Fibroblast of skin of right biceps (primary cell): ENCODE measurements at regions not wholly inside any gene's neighbourhood (a gene's known extent, or its start where the extent isn't known, plus 50 kb on each side); places are given as distances from the start of the nearest gene placed in this dataset.
"Not testable (repeated sequence)": the region's sequence is repeated elsewhere in the genome, so short reads cannot be mapped to it uniquely, and the experiment has no call there.

ENCODE experiments used
- DNase-seq: peaks from one replicate; pipeline ENCODE4 v3.0.0-alpha.2; 2013

DNA sequence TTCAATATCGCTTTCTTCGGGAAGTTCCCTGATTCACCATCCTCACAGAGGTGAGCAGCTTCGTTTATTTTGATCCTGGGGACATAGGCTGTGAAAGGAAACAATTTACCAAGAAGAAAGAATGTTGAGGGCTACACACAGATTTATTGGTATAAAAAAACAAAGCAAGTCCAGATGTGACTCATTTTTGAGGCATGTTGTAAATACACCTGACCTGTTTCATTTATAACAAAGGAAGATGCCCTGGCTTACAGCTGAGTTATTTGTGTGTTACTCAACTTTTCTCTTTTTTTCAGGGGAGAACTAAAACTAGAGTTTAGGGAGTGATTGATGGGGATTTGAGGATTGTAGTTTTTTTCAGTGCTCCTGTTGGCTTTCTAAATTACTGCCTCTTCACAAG lies 489.5 kb downstream of the CBLN4 start:
- DNase-seq: no peak

DNA sequence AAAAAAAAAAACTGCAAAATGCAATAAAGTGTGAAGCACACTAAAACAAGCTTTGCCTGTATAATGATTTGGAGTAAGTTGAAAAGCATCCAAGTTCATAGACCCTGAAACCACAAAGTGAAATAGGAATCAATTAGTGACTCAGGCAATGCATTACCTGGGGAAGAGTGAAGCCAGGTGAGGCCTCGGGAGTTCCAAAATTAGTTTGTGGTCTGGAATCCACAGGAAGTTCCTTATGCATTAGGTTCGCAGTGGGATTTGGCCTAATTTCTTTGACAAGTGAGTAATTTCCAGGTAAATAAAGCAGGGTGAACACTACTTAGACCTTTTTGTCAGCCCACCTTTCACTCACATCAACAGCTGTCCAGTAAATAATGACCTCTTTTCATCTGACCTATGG lies 490.8 kb downstream of the CBLN4 start:
- DNase-seq: no peak

DNA sequence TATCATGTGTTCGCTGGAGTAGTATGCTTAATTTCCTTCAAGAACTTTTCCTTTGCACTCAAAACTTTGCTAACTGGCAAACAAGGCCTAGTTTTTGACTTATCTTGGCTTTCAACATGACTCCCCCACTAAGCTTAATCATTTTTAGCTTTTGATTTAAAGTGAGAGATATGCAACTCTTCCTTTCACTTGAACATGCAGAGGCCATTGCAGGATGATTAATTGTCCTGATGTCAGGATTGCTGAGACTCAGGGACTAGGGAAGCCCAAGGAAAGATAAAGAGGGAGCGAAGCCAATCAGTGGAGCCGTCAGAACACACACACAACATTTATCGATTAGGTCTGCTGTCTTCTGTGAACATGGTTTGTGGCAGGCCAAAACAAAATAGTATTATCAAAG lies 491.4 kb downstream of the CBLN4 start:
- no peak for DNase-seq

DNA sequence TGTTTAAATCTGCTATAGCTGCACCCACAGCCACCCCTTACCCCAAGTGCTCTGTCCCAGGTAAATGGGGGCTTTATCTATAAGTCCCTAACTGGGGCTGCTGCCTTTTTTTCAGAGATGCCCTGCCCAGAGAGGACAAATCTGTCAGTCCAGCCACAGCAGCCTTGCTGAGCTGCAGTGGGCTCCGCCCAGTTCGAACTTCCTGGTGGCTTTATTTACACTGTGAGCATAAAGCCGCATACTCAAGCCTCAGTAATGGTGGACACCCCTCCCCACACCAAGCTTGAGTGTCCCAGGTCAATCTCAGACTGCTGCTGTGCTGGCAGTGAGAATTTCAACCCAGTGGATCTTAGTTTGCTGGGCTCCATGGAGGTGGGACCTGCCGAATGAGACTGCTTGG lies 505.2 kb downstream of the CBLN4 start:
- DNase-seq: no peak

DNA sequence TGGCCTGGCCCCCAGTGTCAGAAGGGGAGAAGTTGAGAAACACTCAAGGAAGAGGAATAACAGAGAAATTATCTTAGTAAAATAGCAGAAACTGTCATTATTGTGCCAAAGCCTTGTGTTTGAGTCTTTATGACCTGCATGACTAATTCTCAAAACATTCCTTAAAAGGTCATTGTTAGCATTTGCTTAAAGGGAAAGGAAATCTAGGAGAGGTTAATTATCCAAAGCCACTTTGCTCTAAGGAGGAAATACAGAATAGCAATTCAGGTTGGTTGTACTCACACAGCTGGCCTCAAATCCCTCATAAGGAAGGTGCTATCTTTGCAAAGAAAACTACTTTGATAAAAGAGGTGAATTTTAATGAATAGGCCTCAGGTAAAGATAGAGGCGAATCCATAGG lies 516.7 kb downstream of the CBLN4 start:
- DNase-seq: no peak

DNA sequence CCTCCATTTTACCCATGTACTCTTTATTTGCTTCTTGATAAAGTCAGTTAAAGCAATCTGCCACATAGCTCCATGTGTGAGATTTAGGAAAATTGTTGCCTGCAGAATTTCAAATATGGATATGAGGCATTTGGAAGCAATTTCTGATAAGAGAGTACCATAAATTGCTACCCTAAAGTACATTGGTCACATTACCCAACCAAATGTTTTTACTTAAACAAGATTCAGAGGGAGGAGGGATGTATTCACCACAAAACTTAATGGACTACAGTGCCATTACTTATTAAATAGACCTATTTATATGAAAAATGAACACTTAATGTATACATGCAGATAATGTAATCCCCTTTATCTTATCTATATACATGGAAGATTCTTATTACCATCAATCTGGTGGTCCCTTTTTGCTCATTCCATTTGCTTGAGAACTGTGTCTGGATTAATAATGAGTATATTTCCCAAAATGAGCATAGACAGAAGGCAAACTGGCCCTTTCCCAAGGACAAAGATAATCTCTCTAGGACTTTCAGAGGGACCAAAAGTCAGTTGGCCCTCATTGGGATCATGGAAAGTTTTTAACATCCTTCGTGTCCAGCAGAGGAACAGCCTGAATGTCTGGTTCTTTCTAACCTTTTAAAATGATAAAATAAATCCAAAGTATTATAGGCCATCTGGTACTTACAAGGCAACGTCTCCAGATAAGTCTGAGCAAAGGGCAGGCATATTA lies 526.4 kb downstream of the CBLN4 start:
- DNase-seq: no peak

DNA sequence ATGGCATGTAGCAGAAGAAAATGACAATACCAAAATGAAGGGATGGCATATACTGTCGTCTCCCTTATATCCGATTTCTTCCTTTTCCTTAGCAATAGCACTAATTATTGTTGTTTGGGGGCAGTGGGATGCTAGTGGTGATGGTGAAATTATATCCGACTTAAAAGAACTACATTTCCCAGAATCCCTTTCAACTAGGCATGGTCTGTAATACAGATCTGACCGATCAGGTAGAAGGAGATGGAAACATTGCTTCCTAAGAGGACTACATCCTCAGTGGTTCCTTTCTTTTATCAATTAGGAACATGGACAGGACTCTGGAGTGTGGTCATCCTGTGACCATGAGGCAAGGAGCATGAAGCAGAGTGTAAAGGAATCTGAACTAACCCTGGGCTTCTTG lies 532.6 kb downstream of the CBLN4 start:
- no peak for DNase-seq

DNA sequence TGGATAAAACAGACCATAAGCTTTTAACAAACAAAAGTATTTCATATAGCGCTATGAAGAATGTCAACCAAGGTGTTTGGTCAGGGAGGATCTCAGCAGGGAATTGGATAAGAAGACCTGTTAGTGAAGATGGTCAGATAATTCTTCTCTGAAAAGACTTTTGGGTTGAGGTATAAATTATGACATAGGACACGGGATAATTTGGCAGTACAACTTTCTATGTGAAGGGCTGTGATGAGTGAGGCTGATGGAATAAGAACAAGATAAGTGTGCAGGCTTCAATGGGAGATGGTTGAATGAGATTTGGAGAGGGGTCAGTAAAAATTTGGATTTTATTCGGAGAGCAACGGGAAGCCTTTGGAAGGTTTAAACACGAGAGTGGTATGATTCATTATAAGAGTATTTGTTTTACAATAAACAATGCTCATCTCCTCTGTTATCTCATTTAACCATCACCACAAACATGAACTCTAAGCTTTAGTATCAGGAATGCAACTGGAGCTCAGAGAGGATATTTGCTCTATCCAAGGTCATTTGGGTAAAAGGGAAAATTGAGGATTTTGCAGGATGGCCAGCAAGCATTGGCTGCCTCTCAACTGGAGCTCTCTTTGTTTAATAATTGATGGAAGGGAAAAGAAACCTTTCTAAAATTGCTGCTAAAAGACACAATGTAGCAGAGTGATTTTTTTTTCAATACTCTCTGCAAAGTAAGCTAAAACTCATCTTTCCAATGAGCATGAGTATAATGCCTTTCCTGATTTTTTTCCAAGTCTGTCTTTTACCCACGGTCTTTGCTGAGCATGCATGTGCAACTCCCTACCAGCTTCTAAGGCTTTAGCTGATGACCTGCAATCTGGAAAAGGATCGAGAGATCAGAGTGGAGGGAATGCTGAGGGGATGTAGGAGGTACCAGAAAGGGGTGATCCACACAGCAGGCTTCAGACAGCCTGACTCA lies 534.0 kb downstream of the CBLN4 start:
- DNase-seq: no peak

DNA sequence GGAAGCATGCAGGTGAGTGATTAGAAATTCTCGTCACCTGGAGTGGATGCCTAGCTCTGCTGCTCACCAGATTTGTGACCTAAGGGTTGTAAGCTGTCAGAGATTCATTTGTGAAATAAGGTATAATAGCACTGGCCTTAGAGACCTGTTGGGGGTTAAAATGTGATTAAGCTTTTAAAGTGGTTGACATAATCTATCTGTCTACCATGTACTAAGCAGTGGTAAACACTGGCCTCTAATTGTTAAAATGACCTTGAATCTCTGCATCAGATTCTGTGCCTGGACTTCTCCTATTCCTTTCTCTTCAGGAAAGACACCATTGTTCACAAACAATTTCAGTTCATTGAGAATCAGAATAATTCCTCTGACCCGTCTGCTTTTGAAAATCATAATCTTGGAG lies 536.2 kb downstream of the CBLN4 start:
- no peak for DNase-seq

DNA sequence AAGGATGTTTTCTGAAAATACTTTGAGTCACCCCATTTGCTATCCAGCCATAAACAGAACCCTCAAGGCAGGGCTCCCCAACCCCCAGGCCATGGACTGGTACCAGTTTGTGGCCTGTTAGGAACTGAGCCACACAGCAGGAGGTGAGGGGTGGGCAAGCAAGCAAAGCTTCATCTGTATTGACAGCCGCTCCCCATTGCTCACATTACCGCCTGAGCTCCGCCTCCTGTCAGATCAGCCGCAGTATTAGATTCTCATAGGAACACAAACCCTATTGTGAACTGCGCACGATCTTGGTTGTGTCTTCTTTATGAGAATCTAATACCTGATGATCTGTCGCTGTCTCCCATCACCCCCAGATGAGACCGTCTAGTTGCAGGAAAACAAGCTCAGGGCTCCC lies 543.8 kb downstream of the CBLN4 start:
- DNase-seq: no peak

DNA sequence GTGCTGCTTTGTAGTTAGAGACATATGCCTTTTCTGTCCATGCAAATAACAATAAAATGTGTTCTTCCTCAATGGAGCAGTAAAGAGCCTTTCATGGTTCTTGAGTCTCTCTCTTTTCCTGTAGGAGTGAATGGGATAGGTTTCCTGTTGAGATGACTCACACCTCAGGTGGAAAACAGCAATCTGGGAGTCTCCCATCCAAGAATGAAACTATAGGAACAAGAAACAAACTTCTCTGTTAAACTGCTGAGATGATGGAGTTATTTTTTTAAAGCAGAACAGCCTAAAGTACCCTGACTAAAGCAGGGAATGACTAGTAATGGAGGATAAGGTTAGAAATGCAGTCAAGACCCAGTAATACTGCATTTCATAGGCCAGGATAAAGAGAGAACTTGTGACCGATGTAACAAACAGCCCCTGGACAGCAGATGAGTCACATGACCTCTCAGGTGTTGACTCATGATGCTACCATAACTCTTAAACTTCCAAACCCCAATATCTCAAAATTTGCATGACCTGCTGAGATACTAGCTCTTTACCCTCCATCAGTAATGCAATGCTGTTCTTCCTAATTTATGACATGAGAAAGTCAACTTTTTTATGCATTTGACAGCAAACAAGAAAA lies 548.9 kb downstream of the CBLN4 start:
- DNase-seq: no peak

DNA sequence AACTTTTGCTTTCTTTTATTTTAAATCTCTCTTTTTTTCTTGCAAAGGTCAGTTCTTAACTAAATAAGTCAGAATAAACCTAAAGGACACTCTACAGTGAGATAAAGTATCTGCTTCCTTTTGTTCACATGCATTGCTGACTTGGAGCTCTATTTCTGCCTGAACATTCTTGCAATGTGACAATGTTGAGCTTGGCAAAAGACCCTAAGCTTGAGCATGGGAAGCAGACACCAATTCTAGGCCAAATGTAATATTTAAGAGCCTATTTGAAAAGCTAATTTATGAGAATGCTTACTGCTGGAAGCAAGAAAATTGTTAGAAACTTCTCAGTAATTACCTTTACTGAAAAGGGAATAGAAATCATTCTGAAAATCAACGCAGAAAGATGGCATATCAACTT lies 556.2 kb downstream of the CBLN4 start:
- no peak for DNase-seq

DNA sequence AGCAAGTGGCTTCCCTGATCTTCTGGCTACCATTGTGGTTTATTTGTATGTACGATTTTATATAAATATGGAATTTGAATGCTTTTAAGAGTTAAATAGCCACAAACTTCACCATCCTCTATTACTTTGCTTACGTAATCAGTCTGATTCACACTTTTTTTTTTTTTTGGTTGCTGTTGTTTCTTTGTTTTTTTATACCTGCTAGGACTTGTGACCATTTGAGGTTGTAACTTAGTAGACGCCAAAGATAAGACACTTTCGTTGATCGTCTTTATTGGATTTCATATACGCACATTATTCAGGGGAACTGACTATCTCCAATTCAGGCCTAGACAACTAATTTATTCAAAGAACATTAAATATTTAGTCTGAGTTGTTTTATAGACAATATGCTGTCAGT lies 559.0 kb downstream of the CBLN4 start:
- DNase-seq: no peak

DNA sequence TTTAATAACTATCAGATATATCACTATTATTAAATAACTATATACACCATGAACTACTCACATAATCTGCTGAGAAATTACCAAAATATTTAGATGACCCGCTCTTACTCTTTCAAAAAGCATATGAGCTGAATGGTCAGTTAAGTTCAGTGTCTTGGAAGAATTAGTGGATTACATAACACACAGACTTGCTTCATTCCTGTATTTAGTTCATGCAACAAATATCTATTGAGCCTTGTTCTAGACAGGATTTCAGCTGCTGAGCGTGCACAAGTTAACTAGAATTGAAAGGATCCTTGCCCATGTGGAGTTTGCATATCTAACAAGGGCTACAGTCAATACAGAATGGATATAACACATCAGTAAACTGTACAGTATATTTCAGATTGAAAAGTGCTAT lies 566.2 kb downstream of the CBLN4 start:
- no peak for DNase-seq

DNA sequence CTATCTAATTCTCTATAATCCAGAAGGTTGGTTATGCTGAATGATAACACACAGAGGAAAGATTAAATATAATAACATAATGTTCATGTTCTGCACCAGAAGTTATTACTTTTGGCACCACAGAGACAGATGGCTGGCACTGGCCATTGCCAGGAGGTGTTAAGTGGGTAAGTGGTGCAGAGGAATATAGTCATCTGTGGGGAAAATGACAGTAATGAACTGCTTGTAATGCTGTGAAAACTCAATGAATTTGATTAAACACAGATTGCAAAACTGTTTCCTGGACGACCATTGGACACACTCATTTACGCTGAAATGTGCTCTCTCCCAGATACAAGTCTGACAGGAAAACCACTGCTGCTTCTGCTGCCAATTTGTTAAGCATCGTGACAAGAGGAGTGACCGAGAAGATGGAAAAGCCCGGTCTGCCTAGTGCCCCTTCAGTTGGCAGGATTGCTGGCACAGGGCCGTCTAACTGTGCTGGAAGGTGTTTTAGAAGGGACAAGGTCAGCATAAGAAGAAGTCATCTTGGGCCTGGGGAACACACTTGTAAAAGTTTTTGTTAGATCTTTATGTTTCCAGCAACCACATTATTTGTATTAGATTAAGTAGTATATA lies 567.4 kb downstream of the CBLN4 start:
- no peak for DNase-seq

DNA sequence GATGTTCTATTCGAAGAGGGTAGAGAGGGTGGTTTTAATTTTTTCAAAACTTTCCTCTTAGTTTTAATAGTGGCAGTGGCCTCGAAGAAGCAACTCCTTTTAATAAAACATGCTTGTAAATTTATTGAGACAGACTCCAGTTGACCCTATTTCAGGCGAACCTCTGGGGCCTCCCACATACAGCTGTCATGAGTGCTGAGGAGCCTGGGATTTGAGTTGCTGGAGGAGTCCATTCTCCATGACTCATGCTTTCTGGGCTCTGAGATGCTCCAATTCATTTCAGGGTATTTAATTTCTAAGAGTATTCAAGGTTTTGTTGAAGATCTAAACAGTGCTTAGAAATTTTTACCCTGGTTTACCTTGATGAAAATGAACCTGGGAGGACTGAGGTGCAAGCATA lies 580.4 kb downstream of the CBLN4 start:
- DNase-seq: no peak

DNA sequence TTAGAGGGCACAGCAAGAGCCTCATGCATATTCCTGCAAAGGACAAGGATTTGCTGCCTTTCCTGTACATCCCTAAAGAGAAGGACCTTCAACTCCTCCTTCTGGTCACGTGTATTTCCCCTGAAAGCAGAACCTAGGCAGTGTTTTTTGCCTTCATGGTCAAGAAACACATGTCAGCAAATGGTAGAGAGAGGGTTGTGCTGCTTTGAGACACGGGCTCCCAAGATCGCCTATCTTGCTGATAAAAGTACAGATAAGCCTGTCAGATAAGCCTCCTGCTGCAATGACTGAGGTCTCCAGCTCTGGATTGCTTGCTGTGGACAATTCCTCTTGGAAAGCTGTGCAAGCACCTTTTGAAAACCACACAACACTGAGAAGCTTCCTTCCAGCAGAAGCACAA lies 580.8 kb downstream of the CBLN4 start:
- DNase-seq: no peak

DNA sequence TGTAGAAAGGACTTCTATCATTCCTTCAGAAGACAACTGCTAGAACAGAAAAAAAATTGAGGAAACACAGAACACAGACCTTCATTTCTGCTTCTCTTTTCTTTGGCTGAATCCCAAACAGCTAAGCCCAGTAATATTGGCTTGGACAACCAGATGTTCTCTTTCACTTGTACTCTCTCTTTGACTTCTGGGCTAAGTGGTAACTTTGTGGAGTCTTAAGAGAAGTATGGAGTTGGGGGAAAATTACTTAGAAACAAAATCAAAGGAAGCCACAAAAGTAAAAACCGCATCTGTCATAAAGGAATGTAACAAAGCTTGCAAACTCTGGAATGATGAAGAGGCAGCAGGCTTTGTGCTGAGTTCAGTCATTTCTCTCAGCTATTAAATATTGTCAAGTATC lies 587.5 kb downstream of the CBLN4 start:
- no peak for DNase-seq

DNA sequence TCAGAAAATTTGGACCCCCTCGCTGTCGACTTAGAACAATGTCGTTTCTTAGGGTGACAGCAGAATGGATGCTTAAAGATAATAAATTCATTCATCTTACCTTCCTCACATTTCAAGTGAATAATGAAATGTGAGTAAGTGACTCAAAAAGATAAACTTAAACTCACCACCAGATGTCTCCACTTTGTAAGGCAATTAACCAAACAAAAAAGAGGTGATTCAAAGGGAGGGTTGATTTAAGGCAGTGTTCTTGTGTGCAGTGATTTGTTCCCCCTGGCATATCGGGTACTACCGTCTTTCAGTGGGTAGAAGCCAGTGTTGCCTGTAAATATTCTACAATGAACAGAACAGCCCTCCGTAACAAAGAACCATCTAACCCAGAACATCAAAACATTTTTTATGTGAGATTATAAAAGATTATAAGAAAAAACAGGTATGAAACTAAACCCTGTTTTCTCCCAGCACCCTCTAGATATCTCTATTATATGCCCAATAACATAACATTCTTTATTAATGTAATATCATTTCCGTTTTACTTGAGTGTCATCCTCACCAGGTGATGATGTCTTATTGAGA lies 589.7 kb downstream of the CBLN4 start:
- DNase-seq: no peak

DNA sequence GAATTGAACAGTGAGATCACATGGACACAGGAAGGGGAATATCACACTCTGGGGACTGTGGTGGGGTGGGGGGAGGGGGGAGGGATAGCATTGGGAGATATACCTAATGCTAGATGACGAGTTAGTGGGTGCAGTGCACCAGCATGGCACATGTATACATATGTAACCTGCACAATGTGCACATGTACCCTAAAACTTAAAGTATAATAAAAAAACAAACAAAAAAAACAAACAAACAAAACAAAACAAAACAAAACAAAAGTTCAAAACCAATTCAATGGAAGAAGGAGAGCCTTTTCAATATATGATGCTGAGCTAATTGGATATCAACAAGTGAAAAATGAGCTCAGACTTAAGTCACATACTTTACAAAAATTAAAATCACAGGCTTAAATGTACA lies 592.8 kb downstream of the CBLN4 start:
- not testable (repeated sequence) for DNase-seq

DNA sequence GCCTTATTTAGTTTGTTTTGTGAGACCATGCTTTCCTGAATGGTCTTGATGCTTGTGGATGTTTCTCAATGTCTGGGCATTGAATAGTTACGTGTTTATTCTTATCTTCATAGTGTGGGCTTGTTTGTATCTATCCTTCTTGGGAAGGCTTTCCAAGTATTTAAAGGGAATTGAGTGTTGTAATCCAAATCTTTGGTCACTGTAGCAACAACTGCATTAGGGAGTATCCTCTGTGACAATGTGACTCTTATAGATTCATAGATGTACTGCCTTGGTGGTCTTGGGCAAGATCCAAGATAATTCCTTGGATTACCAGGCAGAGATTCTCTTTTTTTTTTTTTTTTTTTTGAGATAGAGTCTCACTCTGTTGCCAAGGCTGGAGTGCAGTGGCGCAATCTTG lies 598.4 kb downstream of the CBLN4 start:
- DNase-seq: no peak

DNA sequence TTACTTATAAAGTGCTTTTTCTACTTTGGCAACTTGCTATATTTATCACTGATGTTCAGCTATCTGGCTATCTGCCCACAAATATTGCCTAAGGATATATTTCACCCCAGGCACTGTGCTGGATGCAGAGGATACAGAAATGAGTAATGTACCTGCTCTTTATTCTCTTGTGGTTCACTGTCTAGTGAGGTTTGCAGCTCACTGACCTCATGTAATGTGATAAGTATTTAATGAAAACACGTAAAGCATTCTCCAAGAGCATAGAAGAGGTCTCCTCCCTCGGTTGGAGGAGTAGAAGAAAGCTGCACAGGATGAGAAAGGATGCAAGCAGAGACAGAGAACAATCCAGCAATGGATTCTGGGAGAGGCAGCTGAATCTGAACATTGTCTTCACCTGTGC lies 610.7 kb downstream of the CBLN4 start:
- DNase-seq: no peak

DNA sequence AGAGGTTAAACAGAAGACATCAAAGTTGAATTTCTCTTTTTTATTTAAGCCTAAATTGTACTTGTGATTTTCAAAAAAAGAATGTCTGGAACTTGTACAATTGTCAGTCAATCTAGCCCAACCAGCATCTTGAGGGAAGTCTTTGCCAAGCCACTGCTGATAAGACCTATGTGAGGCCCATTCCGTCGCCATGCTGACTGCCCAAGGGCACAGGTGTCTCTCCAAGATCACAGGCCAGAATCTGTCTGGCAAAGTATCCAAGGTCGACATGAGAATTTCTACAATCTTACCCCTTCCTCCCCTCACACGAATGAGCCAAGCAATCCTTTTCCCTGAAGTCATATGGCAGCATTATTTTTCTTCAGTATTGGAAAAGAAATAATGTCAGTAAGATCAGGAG lies 614.5 kb downstream of the CBLN4 start:
- DNase-seq: no peak
